Head of caudate nucleus (tissue), 42 donors: ENCODE measurements at regions not wholly inside any gene's neighbourhood (a gene's known extent, or its start where the extent isn't known, plus 50 kb on each side); places are given as distances from the start of the nearest gene placed in this dataset.

Experiments
- DNase-seq, 42 donors: peaks; one replicate each; pipeline versions ENCODE4 v3.0.0 to v3.0.0-alpha.2; 2020 to 2021; ENCODE audit warnings: mixed read lengths in 7 of 42
- intact Hi-C: fragments of 100-400 bp; cut with DNase I; formaldehyde crosslinking; loops from one replicate; pipeline ENCODE4 v1.15.0; 2022

GRCh38 chr13:33494596-33495204 lies 209.1 kb upstream of the STARD13 start:
- intact Hi-C loops, result no loop called here
- DNase-seq, result no peak

DNA sequence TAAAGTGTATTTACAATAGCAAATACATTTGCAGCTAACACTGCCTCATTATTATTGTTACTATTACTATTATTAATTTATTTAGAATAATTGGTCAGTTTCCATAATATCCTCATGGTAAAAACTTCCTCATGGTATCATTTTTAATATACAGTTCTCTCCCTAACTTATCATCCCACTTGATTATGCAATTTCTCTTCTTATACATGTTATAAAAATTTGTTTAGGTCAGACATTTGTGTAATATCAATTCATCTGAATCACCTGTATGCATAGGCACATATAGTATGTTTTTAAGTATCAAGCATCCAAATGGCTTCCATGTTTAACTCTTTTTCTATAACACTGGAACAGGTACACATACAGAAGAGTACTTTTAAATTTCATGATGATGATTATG lies 210.8 kb upstream of the STARD13 start:
- intact Hi-C loops, result no loop called here
- DNase-seq, result no peak

DNA sequence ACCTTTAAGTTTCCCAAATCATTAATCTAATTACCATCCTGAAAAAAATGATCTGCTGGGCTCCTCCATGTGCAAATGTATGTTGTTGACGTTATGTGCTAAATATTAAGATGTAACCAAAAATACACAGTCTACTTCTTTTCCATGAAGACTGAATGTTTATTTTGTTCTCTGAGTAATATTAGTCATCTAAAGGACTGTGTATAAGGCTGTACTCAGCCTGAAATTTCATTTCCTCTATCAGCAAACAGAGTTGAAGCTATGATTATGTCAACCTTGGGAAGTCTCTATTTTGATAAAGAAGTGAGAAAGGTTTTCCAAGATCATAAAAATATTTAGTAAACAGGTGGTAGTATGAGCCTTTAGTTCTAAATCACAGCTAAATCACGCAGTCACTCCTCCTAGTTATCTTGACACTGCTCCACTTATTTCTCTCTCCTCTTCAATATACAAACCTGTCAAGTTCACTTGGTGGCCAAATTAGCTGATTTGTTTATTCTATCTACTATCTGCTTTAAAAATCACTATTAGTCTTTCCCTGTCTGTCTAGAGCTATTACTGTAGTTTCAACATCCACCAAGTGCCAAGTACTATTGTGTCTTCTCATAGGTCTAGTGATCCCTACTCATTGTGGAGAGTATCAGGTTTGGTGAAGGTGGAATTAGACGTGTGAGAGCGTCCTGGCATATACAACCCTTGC lies 211.7 kb upstream of the STARD13 start:
- DNase-seq, result no peak
- intact Hi-C loops, result no loop called here

GRCh38 chr13:33508060-33508459 lies 222.5 kb upstream of the STARD13 start:
- intact Hi-C loops, result no loop called here
- DNase-seq, result no peak

- DNase-seq, result peak in 24 of 42 donors; percentile 1 to 53 (median 16)
- intact Hi-C loops, result no loop called here
Measured at GRCh38 chr13:33509642-33510229, 224.2 kb upstream of the STARD13 start.

DNA sequence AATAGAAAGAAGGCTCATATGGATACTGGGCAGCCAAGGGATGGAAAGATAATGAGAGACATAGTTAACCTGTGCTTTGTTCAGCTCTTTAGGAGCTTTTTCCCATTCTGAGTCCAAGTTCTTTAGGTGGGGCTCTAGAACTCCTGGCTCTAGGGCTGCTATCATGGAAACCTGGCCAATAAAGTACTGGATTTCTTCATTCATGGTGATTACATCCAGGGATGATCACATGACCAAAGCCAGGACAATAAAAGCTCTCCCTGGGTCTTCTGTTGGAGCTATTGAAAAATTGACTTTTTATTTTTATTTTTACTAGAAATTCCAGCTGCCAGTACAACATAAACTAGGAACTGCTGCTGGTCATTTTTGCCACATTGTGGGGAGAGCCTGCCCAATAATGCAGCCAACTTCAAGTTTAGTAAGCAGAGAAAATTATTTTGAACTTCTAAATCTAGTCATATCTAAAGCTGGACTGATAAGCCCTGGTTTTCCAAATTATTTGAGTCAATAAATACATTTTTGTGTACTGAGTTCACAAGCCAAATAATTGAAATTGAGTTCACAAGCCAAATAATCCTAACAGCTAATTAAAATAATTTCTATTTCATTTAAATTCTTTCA lies 224.9 kb upstream of the STARD13 start:
- intact Hi-C loops, result no loop called here
- no peak for DNase-seq

GRCh38 chr13:33512880-33513554 lies 227.5 kb upstream of the STARD13 start:
- no peak for DNase-seq
- intact Hi-C loops, result no loop called here

- DNase-seq, result no peak
- intact Hi-C loops, result no loop called here
Measured at GRCh38 chr13:33514362-33514761, 228.8 kb upstream of the STARD13 start.

GRCh38 chr13:33515146-33515545 lies 229.6 kb upstream of the STARD13 start:
- no peak for DNase-seq
- intact Hi-C loops, result no loop called here

DNA sequence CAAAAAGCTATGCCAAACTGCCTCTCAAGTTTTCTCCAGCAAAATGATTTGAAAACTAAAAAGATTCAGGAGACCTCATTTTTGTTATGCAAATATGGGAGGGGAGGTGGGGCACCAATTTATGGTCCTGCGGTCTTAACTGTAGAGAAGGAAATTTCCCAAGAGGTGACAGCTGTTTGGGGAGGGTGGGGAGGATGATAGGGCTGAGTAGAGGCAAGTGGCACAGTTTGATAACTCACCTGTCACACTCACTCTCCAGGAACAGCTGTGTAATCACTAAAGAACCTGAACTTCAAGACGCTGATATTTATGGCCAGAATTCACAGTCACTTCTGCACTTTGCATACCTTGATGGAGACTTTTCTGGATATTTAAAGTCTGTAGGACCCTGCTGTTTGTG lies 232.9 kb upstream of the STARD13 start:
- intact Hi-C loops, result no loop called here
- DNase-seq, result no peak

GRCh38 chr13:33519561-33520467 lies 234.3 kb upstream of the STARD13 start:
- DNase-seq, result no peak
- intact Hi-C loops, result no loop called here

- no peak for DNase-seq
- intact Hi-C loops, result no loop called here
Measured at GRCh38 chr13:33520468-33520839, 234.9 kb upstream of the STARD13 start.

DNA sequence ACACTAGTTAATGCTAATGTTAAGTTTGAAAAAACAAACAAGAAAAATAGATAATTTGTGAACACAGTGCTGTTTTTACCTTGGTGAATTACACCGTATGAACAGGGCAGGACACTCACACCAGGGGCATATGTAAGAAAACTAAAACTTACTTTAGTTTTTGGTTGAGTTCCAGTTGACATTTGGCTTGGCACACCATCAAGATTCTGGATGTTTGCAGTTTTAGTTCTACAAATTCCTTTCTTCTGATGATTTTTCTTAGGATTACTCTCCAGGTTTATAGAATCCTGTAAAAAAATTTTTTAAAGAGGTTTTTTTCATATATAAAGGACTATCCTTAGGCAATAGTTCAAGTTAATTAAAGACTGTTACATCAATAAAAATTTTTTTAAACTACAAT lies 238.5 kb upstream of the STARD13 start:
- DNase-seq, result no peak
- intact Hi-C loops, result no loop called here

DNA sequence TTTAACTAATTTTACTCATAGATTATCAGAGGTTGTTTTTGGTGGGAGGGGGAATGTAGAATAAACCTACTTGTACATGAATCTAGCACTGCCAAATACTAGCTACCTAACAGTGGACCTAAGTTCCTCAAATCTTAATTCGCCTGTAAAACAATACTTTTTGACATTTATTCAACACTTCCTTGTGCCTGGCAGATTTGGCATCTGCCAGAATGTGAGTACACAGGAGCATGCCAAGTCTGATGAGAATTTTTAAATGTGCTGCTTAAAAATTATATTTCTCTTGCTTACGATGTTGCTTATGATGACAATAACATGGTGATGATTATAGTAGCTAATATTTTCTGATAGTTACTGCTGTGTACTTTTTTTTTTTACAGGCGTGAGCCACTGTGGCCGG lies 240.2 kb upstream of the STARD13 start:
- DNase-seq, result no peak
- intact Hi-C loops, result no loop called here

GRCh38 chr13:33526718-33527117 lies 241.2 kb upstream of the STARD13 start:
- intact Hi-C loops, result no loop called here

GRCh38 chr13:33528896-33529295 lies 243.3 kb upstream of the STARD13 start:
- no peak for DNase-seq
- intact Hi-C loops, result no loop called here

More at GRCh38 chr13:33526718-33527117, 241.2 kb upstream of the STARD13 start:
- DNase-seq, result no peak

- intact Hi-C loops, result no loop called here
- DNase-seq, result no peak
Measured at GRCh38 chr13:33531484-33531883, 245.9 kb upstream of the STARD13 start.

GRCh38 chr13:33535061-33535460 lies 249.5 kb upstream of the STARD13 start:
- intact Hi-C loops, result no loop called here
- DNase-seq, result no peak

DNA sequence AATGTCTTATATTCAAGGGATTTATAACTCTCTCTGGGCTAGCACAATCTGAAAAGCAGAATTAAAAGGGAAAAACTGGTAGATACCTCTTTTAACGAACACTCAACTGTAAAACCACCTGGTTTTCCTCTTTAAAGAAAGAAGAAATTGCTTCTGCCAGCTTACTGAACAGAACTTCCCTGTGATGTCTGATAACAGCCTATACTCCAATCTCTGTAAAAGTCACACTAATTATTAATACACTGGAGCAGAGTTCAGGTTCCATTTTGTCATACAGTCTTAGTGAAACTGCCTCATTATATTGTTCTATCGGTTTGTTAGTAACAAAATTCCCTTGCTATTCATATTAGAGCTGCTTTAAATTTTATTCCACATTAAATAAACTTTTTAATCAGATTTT lies 251.0 kb upstream of the STARD13 start:
- no peak for DNase-seq
- intact Hi-C loops, result no loop called here
